ENCODE measurements at regions not wholly inside any gene's neighbourhood (a gene's known extent, or its start where the extent isn't known, plus 50 kb on each side); places are given as distances from the start of the nearest gene placed in this dataset.
"Not testable (repeated sequence)": the region's sequence is repeated elsewhere in the genome, so short reads cannot be mapped to it uniquely, and the experiment has no call there.

GRCh38 chr14:98925354-98926040 is 346.5 kb downstream of the BCL11B start:
- no peak for DNase-seq

- DNase-seq, result no peak
These were observed 345.9 kb downstream of the BCL11B start for GRCh38 chr14:98926146-98926545.

GRCh38 chr14:98926801-98927200 is 345.2 kb downstream of the BCL11B start:
- DNase-seq, result no peak

GRCh38 chr14:98927986-98928385 is 344.0 kb downstream of the BCL11B start:
- no peak for DNase-seq

GRCh38 chr14:98928418-98928817 is 343.6 kb downstream of the BCL11B start:
- DNase-seq, result no peak

- DNase-seq, result no peak
These were observed 340.9 kb downstream of the BCL11B start for GRCh38 chr14:98931126-98931525.

GRCh38 chr14:98931911-98932310 is 340.1 kb downstream of the BCL11B start:
- DNase-seq, result no peak

GRCh38 chr14:98932431-98933325 is 339.3 kb downstream of the BCL11B start:
- no peak for DNase-seq

GRCh38 chr14:98934569-98934968 is 337.4 kb downstream of the BCL11B start:
- not testable (repeated sequence) for DNase-seq

GRCh38 chr14:98935921-98936320 is 336.1 kb downstream of the BCL11B start:
- no peak for DNase-seq

- no peak for DNase-seq
These were observed 335.0 kb downstream of the BCL11B start for GRCh38 chr14:98937021-98937420.

- DNase-seq, result no peak
These were observed 334.1 kb downstream of the BCL11B start for GRCh38 chr14:98937712-98938505.

- no peak for DNase-seq
These were observed 331.1 kb downstream of the BCL11B start for GRCh38 chr14:98940693-98941437.

- no peak for DNase-seq
These were observed 330.5 kb downstream of the BCL11B start for GRCh38 chr14:98941481-98941880.

GRCh38 chr14:98943907-98944306 is 328.1 kb downstream of the BCL11B start:
- no peak for DNase-seq

GRCh38 chr14:98944989-98945388 is 327.0 kb downstream of the BCL11B start:
- DNase-seq, result no peak

GRCh38 chr14:98945611-98946570 is 326.1 kb downstream of the BCL11B start:
- DNase-seq, result no peak

GRCh38 chr14:98946940-98947339 is 325.1 kb downstream of the BCL11B start:
- no peak for DNase-seq

- no peak for DNase-seq
These were observed 323.9 kb downstream of the BCL11B start for GRCh38 chr14:98947911-98948595.

GRCh38 chr14:98949051-98949450 is 322.9 kb downstream of the BCL11B start:
- DNase-seq, result no peak

Data from NCI-H2171 (cell line).